ENCODE measurements at regions not wholly inside any gene's neighbourhood (a gene's known extent, or its start where the extent isn't known, plus 50 kb on each side); places are given as distances from the start of the nearest gene placed in this dataset.

DNA sequence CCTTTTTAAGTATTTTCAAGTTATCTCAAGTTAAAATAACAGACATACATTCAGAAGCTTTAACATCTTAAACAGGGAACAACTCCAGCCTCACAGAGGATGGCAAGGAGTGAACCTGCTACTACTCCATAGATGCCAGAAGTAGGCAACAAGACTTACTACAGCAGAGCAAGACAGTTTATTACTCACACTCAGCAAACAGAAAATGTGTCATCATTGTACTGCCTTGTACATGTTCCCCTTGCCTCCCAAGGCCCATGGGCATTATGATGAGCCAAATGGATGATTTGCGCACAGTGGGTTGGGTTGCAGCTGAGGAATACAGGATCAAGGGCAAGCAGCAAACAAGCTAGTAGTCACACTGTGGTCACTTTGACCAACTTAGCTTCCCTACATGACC lies 80.6 kb upstream of the VRK2 start:
- no peaks in the 10 kb centered on the region for H3K79me2 ChIP-seq (ENCODE audit: insufficient read depth, low read length)
- H4K20me1 ChIP-seq (ENCODE audit: insufficient read depth, low read length): no peaks in the 10 kb centered on the region
- no peak overlapping the region for H3K4me3 ChIP-seq (replicated peaks in 1 of 3; ENCODE audit: insufficient read depth in 1 of 3, low read depth in 2 of 3, low read length in 3 of 3)
- CTCF ChIA-PET (ENCODE audit: low intra/inter-chr PET ratio, low total read pairs): no interaction called here
- H3K27ac ChIP-seq (ENCODE audit: extremely low read length, insufficient read depth, low read length): no peak overlapping the region
- no peaks in the 10 kb centered on the region for H3K9me3 ChIP-seq (ENCODE audit: low read length)
- in situ Hi-C loops (cut with HindIII; ENCODE audit: extremely low pct_ligation_motif_present, low pct_unique_long_range_greater_than_20kb) (no loop called here), intact Hi-C loops (cut with micrococcal nuclease; ENCODE audit: unreplicated experiment) (no loop called here)
- TF ChIP-seq ZNF605 (CRISPR knock-in tag; IDR thresholded peaks at IDR 0.05): no peak
- TF ChIP-seq SRY (CRISPR knock-in tag; IDR thresholded peaks at IDR 0.05): no peak
- TF ChIP-seq HNRNPK (IDR thresholded peaks at IDR 0.05; ENCODE audit: low read depth, low read length, poor library complexity, severe bottlenecking): no peak
- H3K4me2 ChIP-seq (ENCODE audit: low read depth, low read length): no peak overlapping the region
- POLR2A ChIA-PET: no interaction called here
- no peaks in the 10 kb centered on the region for H3K27me3 ChIP-seq (ENCODE audit: control insufficient read depth in 1 of 2, insufficient read depth in 2 of 2, low read length in 2 of 2)
- ATAC-seq (no peak), FAIRE-seq (no peak), DNase-seq (ENCODE audit: low spot score) (no peak)
- WGBS (ENCODE audit: low lambda C conversion rate): 63% methylated on average over 1 of the region's 1 CpG
- H3K9ac ChIP-seq (ENCODE audit: insufficient read depth, low read depth, low read length): no peak overlapping the region
- H3K36me3 ChIP-seq (replicated peaks in 1 of 2; ENCODE audit: control insufficient read depth in 1 of 2, insufficient read depth in 2 of 2, low read length in 2 of 2): no peaks in the 10 kb centered on the region
- BruUV-seq (replicated peaks): no TSS peak
- no peaks in the 10 kb centered on the region for H3K4me1 ChIP-seq (ENCODE audit: insufficient read depth, low read length)
- H2AFZ ChIP-seq (ENCODE audit: low read length): no peak overlapping the region

DNA sequence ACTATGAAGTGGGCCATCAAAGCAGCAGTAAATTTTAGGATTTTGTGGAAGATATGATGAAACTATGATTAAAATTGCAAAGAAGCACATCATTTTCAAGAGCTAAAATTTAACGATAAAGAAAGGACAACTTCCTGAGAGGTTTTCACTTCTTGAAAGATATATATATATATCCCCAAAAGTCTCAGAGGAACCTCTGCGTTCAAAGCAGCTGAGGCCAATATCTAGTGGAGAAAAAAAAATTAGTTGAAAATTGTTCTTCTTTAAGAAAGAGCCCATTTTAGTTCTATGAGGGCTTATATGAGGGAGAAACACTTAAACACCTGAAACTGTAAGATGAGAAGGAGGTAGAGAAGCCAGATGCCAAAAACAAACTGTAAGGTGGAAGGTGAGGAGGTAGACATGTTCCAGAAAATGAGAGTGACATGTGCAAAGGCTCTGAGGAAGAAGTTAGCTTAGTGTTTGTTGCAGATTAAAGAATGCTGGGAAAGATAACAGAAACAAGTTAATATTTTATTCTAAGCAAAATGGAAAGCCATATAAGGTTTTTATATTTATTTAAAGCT lies 72.9 kb upstream of the VRK2 start:
- ATAC-seq: no peak
- in situ Hi-C loops (cut with HindIII; ENCODE audit: extremely low pct_ligation_motif_present, low pct_unique_long_range_greater_than_20kb) (no loop called here), intact Hi-C loops (cut with micrococcal nuclease; ENCODE audit: unreplicated experiment) (no loop called here)
- Histone ChIP-seq H3K9ac (ENCODE audit: insufficient read depth, low read depth, low read length) (no peak overlapping the region), H4K20me1 (ENCODE audit: insufficient read depth, low read length) (no peaks in the 10 kb centered on the region), H3K4me2 (ENCODE audit: low read depth, low read length) (no peak overlapping the region), H3K36me3 (replicated peaks in 1 of 2; ENCODE audit: control insufficient read depth in 1 of 2, insufficient read depth in 2 of 2, low read length in 2 of 2) (no peaks in the 10 kb centered on the region), H3K9me3 (ENCODE audit: low read length) (no peaks in the 10 kb centered on the region), H2AFZ (ENCODE audit: low read length) (no peak overlapping the region), H3K27me3 (ENCODE audit: control insufficient read depth in 1 of 2, insufficient read depth in 2 of 2, low read length in 2 of 2) (no peaks in the 10 kb centered on the region), H3K4me3 (replicated peaks in 1 of 3; ENCODE audit: insufficient read depth in 1 of 3, low read depth in 2 of 3, low read length in 3 of 3) (no peak overlapping the region), H3K79me2 (ENCODE audit: insufficient read depth, low read length) (no peaks in the 10 kb centered on the region), H3K4me1 (ENCODE audit: insufficient read depth, low read length) (no peaks in the 10 kb centered on the region), H3K27ac (ENCODE audit: extremely low read length, insufficient read depth, low read length) (no peak overlapping the region)
- ChIA-PET CTCF (ENCODE audit: low intra/inter-chr PET ratio, low total read pairs) (no interaction called here), POLR2A (interaction anchor here (0.6 kb wide), 1 partner anchor 36 kb away, joined by 3 read pairs; no protein-coding TSS in a partner anchor)
- no TSS peak for BruUV-seq (replicated peaks)
- TF ChIP-seq NFE2 (CRISPR knock-in tag; IDR thresholded peaks at IDR 0.05) (no peak), KDM5A (IDR thresholded peaks at IDR 0.05; ENCODE audit: borderline replicate concordance, low read length) (no peak)
- TF ChIP-seq, protein P1, sequence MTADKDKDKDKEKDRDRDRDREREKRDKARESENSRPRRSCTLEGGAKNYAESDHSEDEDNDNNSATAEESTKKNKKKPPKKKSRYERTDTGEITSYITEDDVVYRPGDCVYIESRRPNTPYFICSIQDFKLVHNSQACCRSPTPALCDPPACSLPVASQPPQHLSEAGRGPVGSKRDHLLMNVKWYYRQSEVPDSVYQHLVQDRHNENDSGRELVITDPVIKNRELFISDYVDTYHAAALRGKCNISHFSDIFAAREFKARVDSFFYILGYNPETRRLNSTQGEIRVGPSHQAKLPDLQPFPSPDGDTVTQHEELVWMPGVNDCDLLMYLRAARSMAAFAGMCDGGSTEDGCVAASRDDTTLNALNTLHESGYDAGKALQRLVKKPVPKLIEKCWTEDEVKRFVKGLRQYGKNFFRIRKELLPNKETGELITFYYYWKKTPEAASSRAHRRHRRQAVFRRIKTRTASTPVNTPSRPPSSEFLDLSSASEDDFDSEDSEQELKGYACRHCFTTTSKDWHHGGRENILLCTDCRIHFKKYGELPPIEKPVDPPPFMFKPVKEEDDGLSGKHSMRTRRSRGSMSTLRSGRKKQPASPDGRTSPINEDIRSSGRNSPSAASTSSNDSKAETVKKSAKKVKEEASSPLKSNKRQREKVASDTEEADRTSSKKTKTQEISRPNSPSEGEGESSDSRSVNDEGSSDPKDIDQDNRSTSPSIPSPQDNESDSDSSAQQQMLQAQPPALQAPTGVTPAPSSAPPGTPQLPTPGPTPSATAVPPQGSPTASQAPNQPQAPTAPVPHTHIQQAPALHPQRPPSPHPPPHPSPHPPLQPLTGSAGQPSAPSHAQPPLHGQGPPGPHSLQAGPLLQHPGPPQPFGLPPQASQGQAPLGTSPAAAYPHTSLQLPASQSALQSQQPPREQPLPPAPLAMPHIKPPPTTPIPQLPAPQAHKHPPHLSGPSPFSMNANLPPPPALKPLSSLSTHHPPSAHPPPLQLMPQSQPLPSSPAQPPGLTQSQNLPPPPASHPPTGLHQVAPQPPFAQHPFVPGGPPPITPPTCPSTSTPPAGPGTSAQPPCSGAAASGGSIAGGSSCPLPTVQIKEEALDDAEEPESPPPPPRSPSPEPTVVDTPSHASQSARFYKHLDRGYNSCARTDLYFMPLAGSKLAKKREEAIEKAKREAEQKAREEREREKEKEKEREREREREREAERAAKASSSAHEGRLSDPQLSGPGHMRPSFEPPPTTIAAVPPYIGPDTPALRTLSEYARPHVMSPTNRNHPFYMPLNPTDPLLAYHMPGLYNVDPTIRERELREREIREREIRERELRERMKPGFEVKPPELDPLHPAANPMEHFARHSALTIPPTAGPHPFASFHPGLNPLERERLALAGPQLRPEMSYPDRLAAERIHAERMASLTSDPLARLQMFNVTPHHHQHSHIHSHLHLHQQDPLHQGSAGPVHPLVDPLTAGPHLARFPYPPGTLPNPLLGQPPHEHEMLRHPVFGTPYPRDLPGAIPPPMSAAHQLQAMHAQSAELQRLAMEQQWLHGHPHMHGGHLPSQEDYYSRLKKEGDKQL (CRISPR knock-in tag; IDR thresholded peaks at IDR 0.05; ENCODE audit: low read depth): no peak
- FAIRE-seq: no peak
- DNase-seq (ENCODE audit: low spot score): no peak
- WGBS (ENCODE audit: low lambda C conversion rate): 33% methylated on average over 2 of the region's 2 CpGs
